HS-27A (cell line): ENCODE measurements at regions not wholly inside any gene's neighbourhood (a gene's known extent, or its start where the extent isn't known, plus 50 kb on each side); places are given as distances from the start of the nearest gene placed in this dataset.
A peak's percentile ranks its signal among the peaks of the same experiment; 100 is the strongest.
"Not testable (repeated sequence)": the region's sequence is repeated elsewhere in the genome, so short reads cannot be mapped to it uniquely, and the experiment has no call there.

Experiments
- DNase-seq: peaks from one replicate; pipeline ENCODE4 v3.0.0-alpha.2; 2012; ENCODE audit warnings: low read depth, missing footprints

DNA sequence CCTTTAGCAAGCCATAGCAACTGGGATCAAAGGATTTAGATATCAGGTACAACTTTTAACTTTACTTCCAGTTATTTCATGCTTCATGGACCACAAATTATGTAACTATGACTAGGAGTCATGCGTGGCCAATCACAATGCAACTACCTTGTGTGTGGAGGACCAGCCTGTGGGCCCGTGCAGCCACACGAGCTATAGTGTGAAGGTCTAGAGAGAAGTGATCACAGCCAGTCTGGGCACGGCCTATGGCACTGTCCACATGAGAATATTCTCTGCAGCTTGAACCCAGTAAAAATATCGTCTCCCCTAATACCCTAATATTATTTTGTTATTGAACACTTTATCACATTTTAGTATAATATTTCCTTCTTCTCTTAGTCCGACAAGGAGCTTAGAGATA lies 464.9 kb upstream of the MIR17HG start:
- no peak for DNase-seq

DNA sequence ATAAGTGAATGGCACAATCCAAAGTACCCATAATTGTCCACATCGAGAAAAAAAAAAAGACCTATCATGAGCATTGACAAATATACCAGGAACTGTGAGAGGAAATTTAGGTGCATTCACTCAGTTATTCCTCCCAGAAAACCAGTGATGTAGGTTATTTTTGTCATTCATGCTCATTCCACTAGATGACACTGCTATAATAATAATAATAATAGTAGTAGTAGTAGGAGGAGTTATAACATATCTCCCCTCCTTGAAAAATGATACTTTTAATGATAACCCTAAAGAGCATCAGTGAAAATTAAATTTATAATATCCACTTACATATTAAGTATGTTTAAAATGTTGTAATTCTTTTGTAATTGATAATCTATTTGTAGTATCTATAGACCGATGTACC lies 463.9 kb upstream of the MIR17HG start:
- DNase-seq: no peak

DNA sequence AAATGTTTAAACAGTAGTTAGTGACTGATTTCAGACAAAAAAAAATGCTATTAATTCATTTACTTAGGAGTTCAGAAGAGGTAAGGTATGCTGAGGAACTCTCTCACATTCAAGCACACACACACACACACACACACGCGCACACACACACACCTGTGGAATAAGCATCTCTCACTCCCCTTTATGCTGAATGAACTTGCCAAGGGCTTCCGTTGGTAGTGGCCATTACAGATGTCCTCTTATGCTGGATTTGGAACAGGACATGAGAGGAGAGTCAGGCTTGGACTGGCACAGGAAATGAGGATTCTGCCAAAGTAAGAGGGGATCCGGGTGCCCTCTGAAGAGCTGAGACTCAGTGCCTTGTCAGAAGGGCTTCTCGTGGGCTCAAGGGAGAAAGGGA lies 463.4 kb upstream of the MIR17HG start:
- no peak for DNase-seq

DNA sequence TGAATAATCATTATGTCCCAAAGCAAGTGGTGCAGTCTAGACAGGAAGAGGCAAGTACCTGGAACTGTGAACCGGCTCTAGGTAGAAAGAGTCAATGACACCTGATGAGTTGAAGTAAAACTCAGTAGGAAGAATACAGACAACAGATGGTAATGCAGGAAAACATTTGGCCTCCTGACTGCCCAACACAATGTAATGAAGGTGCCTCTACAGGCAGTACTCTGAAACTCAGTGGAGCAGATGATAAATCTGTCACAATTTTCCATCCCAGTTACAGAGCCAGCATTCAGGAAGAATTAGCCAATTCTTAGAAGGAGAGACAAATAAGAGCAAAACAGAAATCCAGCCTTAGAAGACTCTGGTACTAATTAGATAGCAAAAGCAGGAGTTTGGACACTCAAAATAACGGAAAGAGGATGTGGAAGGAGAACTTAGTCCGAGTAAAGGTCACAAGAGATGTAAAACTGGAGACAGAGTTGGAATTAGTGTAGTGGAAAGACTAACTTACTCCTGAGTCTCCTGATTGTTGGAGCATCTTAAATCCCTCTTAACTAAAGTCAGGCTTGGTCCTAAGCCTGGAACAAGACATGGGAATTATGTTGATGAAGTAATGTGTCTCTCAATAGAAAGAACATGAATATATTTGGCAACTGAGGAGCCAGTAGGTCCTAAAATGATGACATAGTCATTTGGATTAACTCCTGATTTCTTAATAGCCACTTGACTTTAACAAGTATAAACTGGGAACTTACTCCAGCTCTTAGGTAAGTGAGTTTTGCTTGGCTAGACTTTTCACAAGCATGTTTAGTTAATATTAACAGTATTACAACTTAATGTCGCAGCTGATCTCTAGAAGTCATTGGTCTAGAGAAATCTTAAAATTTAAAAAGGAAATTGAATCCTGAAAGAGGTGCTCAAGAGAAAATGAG lies 457.3 kb upstream of the MIR17HG start:
- no peak for DNase-seq

DNA sequence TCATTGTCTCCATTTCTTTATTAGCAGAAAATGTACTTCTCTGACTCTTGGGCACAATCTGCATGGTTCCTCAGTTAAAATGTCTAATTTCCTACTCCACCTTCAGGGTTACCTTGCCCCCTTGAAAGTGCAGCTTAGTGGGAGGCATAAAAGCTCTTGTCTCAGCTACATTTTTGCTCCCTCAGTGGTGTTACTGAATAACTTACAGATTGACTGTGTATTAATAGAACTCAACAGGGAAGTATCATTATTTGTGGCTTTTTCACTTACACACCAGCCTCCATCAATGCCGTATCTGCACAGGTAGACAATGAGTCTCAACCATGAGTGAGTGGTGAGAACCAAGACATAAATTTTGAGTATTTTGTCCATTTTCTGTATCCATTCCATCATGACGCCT lies 456.2 kb upstream of the MIR17HG start:
- no peak for DNase-seq

DNA sequence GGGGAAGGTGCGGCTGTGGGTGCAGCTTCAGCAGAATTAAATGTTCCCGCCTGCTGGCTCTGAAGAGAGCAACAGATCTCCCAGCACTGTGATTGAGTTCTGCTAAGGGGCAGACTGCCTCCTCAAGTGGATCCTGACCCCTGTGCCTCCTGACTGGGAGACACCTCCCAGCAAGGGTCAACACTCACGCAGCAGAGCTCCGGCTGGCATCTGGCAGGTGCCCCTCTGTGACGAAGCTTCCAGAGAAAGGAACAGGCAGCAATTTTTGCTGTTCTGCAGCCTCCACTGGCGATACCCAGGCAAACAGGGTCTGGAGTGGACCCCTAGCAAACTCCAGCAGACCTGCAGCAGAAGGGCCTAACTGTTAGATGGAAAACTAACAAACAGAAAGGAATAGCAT lies 454.3 kb upstream of the MIR17HG start:
- DNase-seq: not testable (repeated sequence)

DNA sequence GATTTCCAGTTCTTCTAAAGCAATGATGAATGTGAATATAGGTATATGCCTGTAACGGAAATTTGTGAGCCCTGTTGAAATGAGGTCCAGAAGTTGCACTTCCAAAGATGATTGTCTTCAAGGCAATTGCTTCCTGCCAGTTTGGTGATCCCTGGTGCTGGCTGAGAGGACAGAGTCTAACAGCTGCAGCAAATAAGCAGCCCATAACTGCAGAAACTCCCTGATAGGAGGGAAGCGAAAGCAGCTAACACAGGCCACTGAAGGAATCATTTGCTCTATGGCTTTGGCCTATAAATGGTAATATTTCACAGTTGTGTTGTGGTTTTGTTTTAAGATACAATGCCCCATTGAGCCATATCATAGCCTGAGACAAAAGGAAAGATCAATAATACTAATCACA lies 451.5 kb upstream of the MIR17HG start:
- DNase-seq: no peak

DNA sequence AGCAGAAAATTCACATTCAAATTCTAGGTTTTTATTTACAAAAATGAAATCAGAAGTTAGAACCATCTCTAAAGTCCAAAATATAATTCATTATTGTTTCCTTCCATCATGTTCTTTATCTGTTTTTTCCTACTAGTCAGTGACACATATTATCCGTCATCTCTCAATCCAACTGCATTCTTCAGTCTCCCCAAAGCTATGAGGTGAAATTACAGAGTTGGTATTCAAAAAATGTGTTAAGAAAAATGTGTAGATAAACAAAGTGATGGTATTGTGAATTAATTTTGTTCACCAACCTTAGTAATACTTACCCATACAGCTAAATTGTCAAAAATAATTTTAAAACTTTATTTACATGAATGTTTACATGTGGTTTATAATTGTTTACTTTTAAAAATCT lies 448.7 kb upstream of the MIR17HG start:
- peak; percentile 3 for DNase-seq

DNA sequence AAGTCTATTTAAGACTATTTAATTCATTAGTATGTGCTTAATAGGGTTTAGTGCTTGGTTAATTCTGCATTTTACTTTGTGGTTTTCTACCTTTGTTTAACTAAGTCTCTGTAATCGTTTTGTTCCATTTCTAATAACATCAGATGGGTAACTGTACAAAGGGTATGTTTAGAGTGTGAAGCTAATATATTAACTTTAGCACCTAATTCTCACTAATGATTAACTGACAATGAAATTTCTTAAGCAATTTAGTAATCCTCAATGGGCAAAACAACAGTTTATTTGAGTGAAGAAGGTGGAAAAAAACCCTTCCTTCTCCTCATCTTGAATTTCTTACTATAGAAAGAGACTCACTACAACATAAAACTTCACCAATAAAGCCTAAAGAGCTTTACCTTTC lies 448.1 kb upstream of the MIR17HG start:
- DNase-seq: no peak

DNA sequence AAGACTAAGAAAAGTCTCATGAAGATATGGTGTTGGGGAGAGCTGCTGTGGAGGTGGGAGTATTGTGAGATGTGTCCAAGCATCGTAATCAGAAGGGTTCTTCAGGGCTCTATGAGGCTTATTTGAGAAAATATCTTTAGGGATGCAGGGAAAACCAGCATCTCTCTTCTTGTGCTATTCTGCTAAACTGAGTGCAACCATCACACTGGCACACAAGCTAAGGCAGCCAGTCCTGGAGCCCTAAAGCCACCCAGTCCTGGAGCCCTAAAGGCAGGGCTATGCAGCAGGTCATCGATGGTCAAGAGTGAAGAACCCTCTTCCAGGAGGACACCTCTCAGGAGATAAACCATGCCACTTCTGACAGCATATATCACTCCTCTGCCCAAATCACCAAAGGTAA lies 445.2 kb upstream of the MIR17HG start:
- DNase-seq: no peak

DNA sequence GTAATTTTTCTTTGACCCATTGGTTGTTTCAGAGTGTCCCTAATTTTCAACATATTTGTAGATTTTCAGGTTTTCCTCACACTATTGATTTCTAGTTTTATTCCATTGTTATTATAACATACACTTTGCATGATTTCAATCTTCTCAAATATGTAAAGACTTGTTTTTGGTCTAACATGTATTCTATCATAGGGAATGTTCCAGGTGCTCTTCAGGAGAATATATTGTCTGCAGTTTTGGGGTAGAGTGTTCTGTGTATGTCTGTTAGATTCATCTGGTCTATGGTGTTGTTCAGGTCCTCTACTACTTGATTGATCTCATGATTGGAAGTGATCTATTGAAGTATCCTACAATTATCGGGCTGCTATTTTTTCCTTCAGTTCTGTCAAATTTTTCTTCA lies 440.9 kb upstream of the MIR17HG start:
- no peak for DNase-seq

DNA sequence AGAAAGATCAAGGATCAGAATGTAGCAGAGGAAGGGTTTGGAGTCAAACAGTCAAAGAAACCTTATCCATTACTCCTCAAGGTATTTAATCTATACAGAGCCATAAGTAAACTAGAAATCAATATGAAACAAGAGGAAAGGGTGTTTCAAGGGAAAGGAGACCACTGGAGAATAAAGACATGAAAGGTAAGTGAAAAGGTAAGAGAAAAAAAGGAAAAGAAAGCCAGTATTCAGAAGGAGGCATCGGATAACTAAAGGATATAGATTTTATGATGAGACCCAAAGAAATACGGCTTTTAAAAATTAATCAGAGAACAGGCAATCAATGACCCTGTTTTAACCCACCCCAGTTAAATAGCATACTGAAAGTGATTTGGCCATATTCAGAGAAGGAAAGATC lies 438.7 kb upstream of the MIR17HG start:
- DNase-seq: no peak

DNA sequence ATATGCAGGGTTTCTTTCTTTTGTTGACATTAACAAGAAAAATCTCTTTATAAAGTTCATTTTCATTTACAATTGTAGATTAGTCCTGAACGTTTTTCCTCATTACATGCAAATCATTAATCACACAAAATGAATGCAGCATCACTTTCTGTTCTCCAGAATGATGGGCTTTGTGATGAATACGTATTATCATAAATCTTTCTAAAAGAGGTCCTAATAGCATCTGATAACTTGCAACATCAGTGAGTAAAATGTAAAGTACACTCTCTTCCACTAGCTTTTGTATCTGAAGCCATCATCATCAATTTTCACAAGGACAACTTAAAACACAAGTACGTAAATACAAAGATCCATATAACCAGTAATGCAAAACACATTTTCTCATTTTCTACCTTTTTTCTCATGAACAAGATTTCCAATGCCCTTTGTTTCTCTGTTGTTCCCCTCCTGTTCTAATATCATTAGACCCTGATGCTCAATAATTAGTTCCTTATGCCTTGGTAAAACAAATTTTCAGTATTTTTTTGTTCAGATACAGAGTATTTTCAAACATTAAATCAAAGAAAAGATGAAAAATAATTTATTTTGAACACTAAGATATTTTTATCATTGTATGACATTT lies 437.4 kb upstream of the MIR17HG start:
- DNase-seq: no peak

DNA sequence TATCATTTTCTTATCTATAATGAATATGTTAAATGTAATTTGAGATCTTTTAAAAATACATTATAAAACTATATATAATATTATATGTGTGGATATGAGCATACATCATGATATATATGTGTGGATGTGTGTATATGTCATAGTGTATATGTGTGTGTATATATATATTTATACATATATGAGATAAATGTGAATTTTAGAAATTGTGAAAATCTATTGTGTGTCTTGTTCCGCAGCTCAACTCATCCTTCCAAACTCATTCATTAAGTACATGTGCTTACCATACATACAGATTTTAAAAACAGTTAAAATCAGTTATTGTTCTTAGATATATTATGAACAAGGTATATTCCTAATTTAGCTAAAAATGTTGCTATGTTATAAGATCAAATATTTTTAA lies 435.2 kb upstream of the MIR17HG start:
- no peak for DNase-seq

DNA sequence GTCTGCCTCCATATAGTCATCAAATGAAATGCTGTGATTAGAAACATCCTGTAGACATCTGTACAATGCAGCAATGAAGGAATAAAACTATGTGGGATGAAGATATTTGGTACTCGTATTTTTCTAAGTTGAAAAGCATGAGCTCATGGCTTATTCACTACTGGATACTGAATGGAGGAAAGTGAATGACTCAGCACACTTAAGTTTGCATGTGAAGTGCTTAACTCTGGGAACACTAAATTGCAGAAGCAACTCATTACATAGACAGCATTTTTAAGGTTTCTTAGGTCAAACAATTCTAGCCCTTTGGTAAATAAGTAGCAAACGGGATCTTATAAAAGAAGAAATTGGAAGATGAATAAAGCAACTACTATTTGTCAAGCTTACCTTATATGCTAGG lies 429.0 kb upstream of the MIR17HG start:
- no peak for DNase-seq

DNA sequence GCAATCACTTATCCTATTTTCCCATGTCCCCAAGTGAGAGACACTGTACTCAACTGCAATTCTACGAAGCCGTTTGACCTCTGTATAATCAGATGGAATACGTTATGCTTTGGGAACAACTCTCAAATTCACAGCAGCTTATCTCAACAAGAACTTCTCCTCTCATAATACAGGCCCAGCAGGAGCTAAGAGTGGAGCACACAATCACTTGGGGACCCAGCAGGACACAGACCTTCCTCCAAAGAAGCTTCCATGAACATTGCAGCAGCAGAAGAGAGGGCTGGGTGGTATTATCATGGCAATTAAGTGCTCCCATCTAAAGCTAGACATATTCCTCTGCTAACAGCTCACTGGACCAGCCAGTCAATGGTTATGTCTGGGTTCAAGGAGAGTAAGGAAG lies 428.3 kb upstream of the MIR17HG start:
- no peak for DNase-seq

DNA sequence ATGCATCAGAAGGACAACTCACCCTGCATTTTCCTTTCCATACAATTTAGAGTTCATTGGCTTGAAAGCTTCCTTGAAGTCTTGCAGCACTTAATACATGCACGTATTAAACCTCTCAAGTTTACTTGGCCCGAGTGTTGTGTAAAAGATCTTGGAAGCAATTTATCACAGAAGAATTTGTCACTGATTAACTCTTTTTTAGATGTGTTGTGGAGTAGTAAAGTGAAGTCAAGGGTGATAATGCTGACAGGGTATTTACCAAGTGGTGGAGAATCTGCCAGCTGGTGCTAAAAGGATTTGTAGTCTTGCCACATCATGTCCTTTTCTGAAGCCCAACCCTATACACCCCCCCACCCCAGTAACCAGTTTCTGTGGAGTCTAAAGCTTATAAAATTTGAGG lies 421.0 kb upstream of the MIR17HG start:
- no peak for DNase-seq

DNA sequence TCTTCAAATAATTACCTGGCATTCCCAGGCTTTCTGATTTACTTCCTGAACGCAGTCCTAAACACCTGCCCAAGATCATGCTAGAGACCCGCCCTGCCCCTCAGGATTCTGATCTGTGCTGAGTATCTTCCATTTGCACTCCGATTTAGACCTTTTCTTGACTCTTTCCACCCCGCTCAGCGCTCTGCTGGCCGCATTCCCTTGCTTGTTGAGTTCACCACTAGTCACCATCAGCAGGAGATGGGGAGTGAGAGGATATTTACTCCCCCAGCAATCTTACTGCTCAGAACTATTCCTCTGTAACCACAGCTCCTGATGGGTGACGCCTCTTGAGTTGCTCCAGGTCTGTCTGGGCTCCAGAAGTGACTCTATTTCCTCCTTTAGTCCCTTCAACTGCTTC lies 419.4 kb upstream of the MIR17HG start:
- DNase-seq: no peak

DNA sequence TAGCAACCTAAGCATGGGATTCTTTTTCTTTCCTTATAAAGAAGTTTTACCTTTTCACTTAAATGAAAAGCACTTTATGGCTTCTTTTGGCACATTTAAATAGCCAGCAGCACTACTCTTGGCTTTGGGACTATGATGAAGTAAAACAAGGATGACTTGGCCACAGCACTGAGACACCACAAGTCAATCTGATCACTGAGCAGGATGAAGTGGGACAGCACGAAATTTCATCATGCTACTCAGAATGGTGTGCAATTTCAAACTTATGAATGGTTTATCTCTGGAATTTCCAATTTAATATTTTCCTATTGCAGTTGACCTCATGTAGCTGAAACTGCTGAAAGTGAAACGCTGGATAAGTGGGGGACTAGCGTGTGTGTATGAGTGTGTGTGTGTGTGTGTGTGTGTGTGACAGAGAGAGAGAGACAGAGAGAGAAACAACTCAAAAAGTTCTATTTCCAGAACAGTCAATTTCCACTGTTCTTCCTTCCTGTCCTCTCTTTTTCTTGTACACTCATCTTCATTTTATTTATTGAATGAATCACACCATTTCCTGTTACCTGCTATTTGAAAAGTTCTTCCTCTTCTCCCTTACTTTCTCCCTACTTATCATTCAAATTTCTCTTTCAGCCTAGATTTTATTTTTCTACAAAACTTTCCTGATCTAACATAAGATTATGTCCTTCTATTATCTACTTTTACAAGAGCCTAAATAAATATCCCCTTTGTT lies 414.2 kb upstream of the MIR17HG start:
- DNase-seq: no peak

DNA sequence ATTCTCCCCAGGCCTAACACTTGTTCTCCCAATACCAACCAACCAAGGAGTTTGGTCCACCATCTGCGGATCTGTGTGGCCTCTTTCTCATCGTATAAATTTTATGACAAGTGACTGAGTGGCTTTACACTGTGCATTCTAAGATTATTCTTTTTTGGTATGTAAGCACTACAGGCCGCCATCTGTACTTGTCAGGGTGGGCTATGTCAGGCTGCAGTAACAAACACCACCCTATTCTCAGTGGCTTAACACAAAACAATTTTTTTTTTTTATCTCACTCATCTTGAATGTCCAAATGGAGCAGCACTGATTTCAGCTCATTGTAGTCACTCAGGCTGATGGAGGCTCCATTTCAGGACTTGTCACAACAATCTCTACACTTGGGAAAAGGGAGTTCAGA lies 412.7 kb upstream of the MIR17HG start:
- no peak for DNase-seq

DNA sequence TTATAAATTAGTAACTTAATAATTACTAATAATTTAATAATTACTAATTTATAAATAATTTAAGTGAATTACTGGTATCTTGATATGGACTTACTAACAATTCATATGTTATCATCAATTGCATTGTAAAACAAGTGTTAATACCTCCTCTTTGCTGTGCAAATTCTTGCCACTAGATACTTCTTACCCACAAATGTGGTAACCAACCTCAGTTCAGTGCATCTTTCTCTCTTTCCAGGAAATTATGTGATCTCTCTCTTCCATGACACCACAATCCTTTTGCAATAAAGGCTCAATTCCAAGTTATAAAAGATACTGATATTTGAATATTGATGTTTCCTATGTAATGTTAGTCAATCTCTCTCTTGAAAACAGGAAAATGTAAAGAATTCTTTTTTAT lies 408.6 kb upstream of the MIR17HG start:
- DNase-seq: no peak

DNA sequence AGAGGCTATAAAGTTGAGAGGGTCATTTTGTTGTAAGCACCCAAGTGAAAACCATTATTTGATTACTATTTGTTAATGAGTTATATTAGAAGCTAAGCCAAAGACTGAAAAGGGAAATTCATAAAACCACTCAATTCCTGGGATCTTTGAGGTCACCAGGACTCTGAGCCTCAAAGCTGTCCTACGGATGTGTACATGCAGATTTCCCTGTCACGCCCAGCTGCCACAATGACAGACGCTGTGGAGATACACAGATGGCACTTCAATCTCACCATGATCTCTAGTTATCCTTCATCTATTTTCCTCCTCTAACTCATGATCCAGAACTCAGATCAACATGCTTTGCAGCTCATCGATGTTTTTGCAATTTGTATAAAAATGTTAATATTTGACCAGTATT lies 403.5 kb upstream of the MIR17HG start:
- no peak for DNase-seq

DNA sequence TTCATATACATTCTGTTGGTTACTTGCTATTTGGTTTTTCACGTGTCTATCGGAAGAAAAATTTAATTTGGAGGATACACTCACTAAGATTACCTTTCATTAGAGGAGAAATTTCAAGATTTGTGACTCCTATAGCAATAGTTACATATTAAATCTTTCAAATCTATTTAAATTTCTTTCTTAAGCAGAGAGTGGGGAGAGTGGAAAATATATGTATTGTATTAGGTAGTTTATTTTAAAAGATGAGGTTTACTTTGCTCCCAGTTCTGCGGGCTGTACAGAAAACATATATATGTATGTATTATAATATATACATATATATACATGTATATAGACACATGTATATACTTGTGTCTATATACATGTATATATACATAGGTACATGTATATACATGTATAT lies 402.3 kb upstream of the MIR17HG start:
- not testable (repeated sequence) for DNase-seq
